GM19239 (cell line): ENCODE measurements at regions not wholly inside any gene's neighbourhood (a gene's known extent, or its start where the extent isn't known, plus 50 kb on each side); places are given as distances from the start of the nearest gene placed in this dataset.

Experiments
- DNase-seq: peaks from one replicate; pipeline ENCODE4 v3.0.0; 2011; ENCODE audit warnings: low spot score; ENCODE audit not compliant: insufficient read length
- FAIRE-seq: peaks from 2 replicates; lab custom pipeline; 2011; peaks lifted over from hg19 to GRCh38; lab: Jason Lieb, UNC

- DNase-seq (no peak), FAIRE-seq (no peak)
Observed at GRCh38 chr5:173792781-173793547, 95.2 kb upstream of the CPEB4 start.

- no peak for FAIRE-seq
Observed at GRCh38 chr5:173793648-173794548, 94.3 kb upstream of the CPEB4 start.

GRCh38 chr5:173794901-173795416 lies 93.2 kb upstream of the CPEB4 start:
- FAIRE-seq, result no peak
- no peak for DNase-seq

More at GRCh38 chr5:173793648-173794548, 94.3 kb upstream of the CPEB4 start:
- no peak for DNase-seq

DNA sequence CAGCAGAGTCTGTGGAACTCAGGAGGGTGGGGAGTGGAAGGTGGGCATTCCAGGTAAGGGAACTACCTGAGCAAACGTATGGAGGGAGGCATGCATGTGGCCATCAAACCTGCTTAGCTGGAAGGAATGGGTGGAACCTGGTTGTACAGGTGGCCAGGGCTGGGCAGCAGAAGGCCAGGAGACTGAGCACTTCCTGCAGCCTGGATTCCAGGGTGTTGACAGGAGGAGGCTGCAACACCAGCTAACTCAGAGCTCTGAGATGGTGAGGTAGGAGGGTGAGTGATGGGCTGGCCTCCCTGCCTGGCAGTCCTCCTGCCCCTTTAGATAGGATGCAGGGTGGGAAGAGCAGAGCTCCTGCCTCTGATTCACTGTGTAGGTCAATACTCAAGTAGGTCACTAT lies 92.5 kb upstream of the CPEB4 start:
- DNase-seq (no peak), FAIRE-seq (no peak)

GRCh38 chr5:173796721-173797495 lies 91.2 kb upstream of the CPEB4 start:
- no peak for FAIRE-seq

GRCh38 chr5:173798127-173798810 lies 89.9 kb upstream of the CPEB4 start:
- DNase-seq (no peak), FAIRE-seq (no peak)

More at GRCh38 chr5:173796721-173797495, 91.2 kb upstream of the CPEB4 start:
- DNase-seq, result no peak

DNA sequence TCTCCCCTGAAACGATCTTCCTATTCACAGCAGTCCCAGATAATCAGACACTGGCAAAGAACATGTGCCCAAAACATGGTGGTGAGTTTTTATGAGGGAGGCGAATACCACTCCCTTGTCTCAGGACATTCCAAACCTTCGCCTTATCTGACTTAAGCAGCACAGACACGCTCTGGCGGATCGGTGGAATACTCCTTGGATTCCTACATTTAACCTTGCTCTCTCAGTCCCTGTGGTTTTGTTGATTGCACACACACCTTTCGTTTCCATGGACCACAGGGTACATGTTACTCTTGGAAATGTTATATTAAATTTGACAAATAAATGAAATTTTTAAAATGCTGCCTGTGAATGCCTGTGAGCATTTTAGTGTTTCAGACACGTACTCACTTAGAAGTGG lies 87.8 kb upstream of the CPEB4 start:
- no peak for FAIRE-seq

GRCh38 chr5:173801006-173801405 lies 87.1 kb upstream of the CPEB4 start:
- DNase-seq (no peak), FAIRE-seq (no peak)

More for the DNA sequence above, 87.8 kb upstream of the CPEB4 start:
- DNase-seq, result no peak

DNA sequence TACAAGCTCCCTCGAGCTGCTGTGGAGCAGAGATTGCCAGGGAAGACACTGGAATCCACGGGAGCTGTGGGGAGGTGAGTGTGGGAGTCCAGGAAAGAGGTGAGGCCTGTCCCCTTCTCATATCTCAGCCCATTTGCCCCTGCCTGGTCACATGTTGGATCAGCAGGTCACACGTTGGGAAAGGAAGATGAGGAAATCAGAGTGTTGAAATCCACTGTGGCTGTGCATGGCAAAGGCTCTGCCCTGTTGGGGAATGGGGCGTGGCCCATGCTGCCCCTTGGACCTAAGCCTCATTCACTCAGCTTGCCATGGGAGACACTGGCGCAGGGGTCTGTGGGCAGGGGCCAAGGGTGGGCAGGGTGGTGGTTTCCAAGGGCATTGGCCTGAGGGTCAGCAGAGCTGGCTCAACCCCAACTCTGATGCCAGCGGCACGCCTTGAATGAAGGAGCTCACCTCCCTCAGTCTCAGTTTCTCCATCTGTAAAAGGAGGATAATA lies 85.4 kb upstream of the CPEB4 start:
- FAIRE-seq (no peak), DNase-seq (no peak)

DNA sequence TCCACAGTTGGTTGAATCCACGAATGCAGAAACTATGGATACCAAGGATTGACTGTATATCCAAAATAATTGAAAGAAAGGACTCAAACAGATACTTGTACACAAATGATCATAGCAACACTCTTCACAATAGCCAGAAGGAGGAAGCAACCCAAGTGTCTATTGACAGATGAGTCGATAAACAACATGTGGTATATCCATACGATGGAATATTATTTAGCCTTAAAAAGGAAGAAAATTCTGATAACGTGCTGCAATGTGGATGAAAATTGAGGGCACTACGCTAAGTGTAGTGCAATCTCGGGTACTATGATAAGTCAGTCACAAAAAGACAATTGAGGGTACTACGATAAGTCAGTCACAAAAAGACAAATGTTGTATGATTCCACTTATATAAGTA lies 83.6 kb upstream of the CPEB4 start:
- FAIRE-seq (no peak), DNase-seq (no peak)

GRCh38 chr5:173806270-173807035 lies 81.7 kb upstream of the CPEB4 start:
- FAIRE-seq, result no peak
- no peak for DNase-seq

DNA sequence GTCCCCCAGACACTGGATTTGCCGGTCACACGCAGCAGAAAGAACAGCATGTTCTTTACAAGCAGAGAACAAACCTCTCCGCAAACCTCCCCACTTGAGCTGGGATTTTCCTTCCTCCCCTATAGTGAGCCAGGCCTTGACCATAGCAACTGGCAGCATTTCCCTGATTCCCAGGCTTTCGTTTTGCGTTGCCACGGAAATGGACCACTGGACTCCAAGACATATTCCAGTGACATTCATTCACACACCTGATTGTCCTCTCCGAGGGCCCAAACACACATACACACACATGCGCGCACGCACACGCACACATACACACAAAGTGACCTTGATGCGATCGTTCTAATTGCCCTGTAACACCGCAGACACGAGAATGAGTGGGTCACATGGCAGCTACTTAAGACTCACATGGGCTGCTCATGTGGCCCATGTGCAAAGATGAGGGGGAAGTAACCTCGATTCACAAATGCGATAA lies 80.9 kb upstream of the CPEB4 start:
- DNase-seq, result no peak
- no peak for FAIRE-seq

DNA sequence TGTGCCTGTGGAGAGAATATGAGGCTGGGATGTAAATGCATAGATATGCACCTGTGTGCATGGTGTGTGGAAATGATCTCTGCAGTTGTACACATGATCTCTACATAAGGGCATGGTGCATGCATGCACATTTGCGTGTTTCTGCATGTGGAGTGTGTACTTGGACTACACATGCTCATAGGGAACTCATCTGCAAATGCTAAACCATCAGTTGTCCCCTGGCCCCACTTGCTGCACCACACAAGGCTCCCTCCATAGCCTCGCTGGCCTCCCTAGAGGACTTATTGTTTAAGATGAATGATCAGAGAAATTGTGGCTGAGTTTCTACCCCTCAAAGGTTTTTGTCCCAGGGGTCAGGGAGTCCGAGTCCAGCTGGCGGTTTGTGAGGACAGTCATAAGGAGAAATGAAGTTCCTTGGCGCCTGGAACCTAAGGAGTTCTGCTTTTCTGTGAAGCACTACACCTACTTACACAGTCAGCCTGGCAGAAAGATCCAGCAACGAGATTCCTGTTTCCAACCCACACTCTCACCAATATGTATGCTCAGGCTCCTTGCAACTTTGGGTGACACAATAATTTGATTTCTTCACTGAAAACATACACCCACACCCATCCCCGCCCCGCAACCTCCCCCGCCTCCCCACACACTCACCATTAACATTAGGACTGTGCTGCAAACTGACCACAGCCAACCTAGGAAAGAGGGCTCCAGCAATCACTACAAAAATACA lies 79.9 kb upstream of the CPEB4 start:
- DNase-seq, result no peak
- FAIRE-seq, result no peak

DNA sequence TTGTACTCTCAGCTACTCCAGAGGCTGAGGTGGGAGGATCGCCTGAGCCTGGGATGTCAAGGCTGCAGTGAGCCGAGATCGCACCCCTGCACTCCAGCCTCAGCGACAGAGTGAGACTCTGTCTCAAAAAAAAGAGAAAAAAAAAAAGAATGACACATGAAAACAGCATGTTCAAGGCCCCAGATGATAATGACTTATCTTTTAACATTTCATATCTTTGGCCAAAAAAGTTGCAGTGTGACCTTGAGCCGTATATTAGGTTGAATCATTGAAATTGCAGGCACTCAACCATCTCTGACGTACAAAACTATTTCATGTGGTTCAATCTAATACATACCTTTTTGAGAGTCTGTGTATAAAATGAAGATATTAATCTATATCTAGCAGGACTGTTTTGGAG lies 79.1 kb upstream of the CPEB4 start:
- no peak for DNase-seq
- no peak for FAIRE-seq

DNA sequence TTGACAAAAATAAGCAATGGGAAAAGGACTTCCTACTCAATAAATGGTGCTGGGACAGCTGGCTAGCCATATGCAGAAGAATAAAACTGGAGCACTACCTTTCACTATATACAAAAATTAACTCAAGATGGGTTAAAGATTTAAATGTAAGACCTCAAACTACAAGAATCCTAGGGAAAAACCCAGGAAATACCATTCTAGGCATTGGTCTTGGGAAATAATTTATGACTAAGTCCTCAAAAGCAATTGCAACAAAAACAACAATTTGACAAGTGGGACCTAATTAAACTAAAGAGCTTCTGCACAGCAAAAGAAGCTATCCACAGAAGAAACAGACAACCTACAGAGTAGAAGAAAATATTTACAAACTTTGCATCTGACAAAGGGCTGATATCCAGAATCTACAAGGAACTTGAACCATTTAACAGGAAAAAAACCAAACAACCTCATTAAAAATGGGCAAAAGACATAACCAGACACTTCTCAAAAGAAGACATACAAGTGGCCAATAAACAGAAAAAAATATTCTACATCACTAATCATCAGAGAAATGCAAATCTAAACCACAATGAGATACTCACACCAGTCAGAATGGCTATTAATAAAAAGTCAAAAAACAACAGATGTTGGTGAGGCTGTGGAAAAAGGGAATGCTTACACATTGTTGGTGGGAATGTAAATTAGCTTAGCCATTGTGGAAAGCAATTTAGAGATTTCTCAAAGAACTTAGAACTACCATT lies 75.2 kb upstream of the CPEB4 start:
- no peak for DNase-seq

GRCh38 chr5:173814053-173814452 lies 74.1 kb upstream of the CPEB4 start:
- DNase-seq, result no peak
- no peak for FAIRE-seq

More for the DNA sequence above, 75.2 kb upstream of the CPEB4 start:
- peak; percentile 14 for FAIRE-seq

DNA sequence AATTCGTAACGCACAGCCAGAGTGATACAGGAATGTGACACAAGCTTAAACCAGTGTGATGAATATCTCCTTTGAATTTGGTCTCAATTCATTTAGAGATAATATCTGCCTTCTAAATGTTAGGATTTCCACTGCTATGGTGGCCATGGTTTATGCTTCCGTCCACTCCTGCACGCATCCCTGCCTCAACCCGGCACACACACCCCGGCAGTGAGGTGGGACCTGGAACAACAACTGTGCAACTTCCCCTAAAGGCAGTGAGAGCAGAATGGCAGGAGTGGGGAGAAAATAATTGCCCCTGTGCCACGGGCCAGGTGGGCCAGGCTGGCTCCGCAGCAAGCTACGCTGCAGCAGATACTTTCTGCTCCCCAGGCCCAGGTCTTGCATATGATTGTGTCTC lies 72.6 kb upstream of the CPEB4 start:
- FAIRE-seq (no peak), DNase-seq (no peak)
